PC-9 (cell line): ENCODE measurements at regions not wholly inside any gene's neighbourhood (a gene's known extent, or its start where the extent isn't known, plus 50 kb on each side); places are given as distances from the start of the nearest gene placed in this dataset.

ENCODE experiments used
- BruUV-seq: library from RNA; stranded (reverse); fragments of 400-500 nt; replicated peaks from 2 replicates; lab custom pipeline; 2021; lab: Mats Ljungman, UMichigan
- CTCF ChIA-PET: fragments of 300-600 bp; sonication (Branson Sonifier 250); formaldehyde crosslinking; loops from one replicate; lab custom pipeline; 2022; ENCODE audit warnings: antibody characterized with exemption; lab: Charles Lee
- POLR2A ChIA-PET: fragments of 300-600 bp; sonication (Branson Sonifier 250); formaldehyde crosslinking; loops from one replicate; lab custom pipeline; 2022; ENCODE audit warnings: antibody characterized with exemption; ENCODE audit not compliant: unreplicated experiment; lab: Charles Lee
- DNase-seq, 2 experiments: peaks; one replicate each; pipeline versions ENCODE4 v3.0.0 to v3.0.0-alpha.2; 2015 to 2022; ENCODE audit warnings: mixed read lengths in 1 of 2
- H2AFZ ChIP-seq: fragments of 200-600 bp; sonication (generic); 2 replicates; pipeline ENCODE4 v1.8.1; 2017; ENCODE audit warnings: antibody characterized with exemption
- H3F3A ChIP-seq: fragments of 200-600 bp; sonication (generic); 2 replicates; pipeline ENCODE4 v1.8.1; 2017; ENCODE audit warnings: antibody characterized with exemption, mild to moderate bottlenecking, low read depth; ENCODE audit not compliant: insufficient read depth
- H3K27ac ChIP-seq: fragments of 200-600 bp; sonication (generic); 2 replicates; pipeline ENCODE4 v1.6.1; 2016; ENCODE audit warnings: mixed run types
- H3K27me3 ChIP-seq: fragments of 200-600 bp; sonication (generic); 2 replicates; pipeline ENCODE4 v1.6.1; 2016; ENCODE audit warnings: low read depth, mixed run types; ENCODE audit not compliant: insufficient read depth
- H3K36me3 ChIP-seq: fragments of 200-600 bp; sonication (generic); 2 replicates; pipeline ENCODE4 v1.6.1; 2016; ENCODE audit warnings: low read depth, mixed run types
- H3K4me1 ChIP-seq: fragments of 200-600 bp; sonication (generic); replicated peaks from 2 replicates; pipeline ENCODE4 v1.6.1; 2016; ENCODE audit warnings: mixed run types; ENCODE audit not compliant: insufficient read depth
- H3K4me2 ChIP-seq: fragments of 200-600 bp; sonication (generic); 2 replicates; pipeline ENCODE4 v1.6.1; 2017; ENCODE audit warnings: mixed run types
- H3K4me3 ChIP-seq: fragments of 200-600 bp; sonication (generic); 2 replicates; pipeline ENCODE4 v1.6.1; 2016; ENCODE audit warnings: mixed run types
- H3K79me2 ChIP-seq: fragments of 200-600 bp; sonication (generic); 2 replicates; pipeline ENCODE4 v1.6.1; 2017; ENCODE audit warnings: low read depth, mixed run types
- H3K9me2 ChIP-seq: fragments of 200-600 bp; sonication (generic); 2 replicates; pipeline ENCODE4 v1.8.1; 2017; ENCODE audit warnings: mild to moderate bottlenecking; ENCODE audit not compliant: insufficient read depth
- H3K9me3 ChIP-seq: fragments of 200-600 bp; sonication (generic); 2 replicates; pipeline ENCODE4 v1.8.1; 2016; ENCODE audit warnings: low read depth; ENCODE audit not compliant: insufficient read depth
- H4K20me1 ChIP-seq: fragments of 200-600 bp; sonication (generic); 2 replicates; pipeline ENCODE4 v1.8.1; 2017; ENCODE audit not compliant: insufficient read depth
- EZH2 ChIP-seq: fragments of 200-600 bp; sonication (generic); IDR thresholded peaks from 2 replicates; pipeline ENCODE4 v1.8.0; 2017; ENCODE audit warnings: antibody characterized with exemption, low read depth
- intact Hi-C: fragments of 100-400 bp; cut with micrococcal nuclease; formaldehyde crosslinking; loops from one replicate; pipeline ENCODE4 v1.10.0; 2022; ENCODE audit not compliant: unreplicated experiment
- TF ChIP-seq, protein P1 (sequence below): fragments of 200-600 bp; sonication (generic); conservative IDR thresholded peaks from 2 replicates; pipeline ENCODE4 v1.6.1; 2017; ENCODE audit warnings: mixed run types, antibody characterized with exemption, mild to moderate bottlenecking, moderate library complexity

DNA sequence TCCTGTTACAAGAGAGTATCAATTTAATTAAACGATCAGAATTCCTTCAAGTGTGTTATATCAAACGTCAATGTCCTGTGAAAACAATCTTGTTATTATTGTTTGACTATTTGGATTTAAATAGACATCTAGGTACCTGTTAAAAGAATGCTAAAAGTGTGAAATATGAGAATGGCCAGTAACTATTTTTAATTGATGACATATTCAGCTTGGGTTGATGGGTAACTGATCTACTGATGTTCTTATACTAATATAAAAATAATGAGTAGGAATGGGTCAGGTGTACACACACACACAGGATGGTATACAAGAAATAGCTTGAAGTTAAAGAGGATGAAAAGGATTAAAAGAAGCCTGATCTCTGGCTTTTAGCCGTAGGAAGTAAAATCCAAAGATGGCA is 146.0 kb downstream of the SLC38A4 start:
- CTCF ChIA-PET = interaction anchor here (0.7 kb wide), 1 partner anchor 70 kb away, joined by 3 read pairs; no protein-coding TSS in a partner anchor
- Histone ChIP-seq H3K4me3 (no peak overlapping the region), H4K20me1 (no peaks in the 10 kb centered on the region), H3K9me3 (peaks cover 17% of the 10 kb centered on the region; the same call in 1 of the 2 replicates), H3K36me3 (no peaks in the 10 kb centered on the region), H3K4me2 (no peak overlapping the region), H3K27me3 (no peaks in the 10 kb centered on the region), H3K4me1 (peaks cover 14% of the 10 kb centered on the region; the same call in 1 of the 2 replicates), H3K79me2 (no peaks in the 10 kb centered on the region), H3K27ac (no peak overlapping the region), H3K9me2 (no peaks in the 10 kb centered on the region), H2AFZ (no peak overlapping the region), H3F3A (no peaks in the 10 kb centered on the region)
- POLR2A ChIA-PET = no interaction called here
- DNase-seq = no peak
- intact Hi-C loops = loop anchor here (2.0 to 5.0 kb wide), 6 partner anchors 122 to 687 kb away; partner anchors contain the start of genes SCAF11 and SLC38A2
- no TSS peak for BruUV-seq
- TF ChIP-seq, protein P1, sequence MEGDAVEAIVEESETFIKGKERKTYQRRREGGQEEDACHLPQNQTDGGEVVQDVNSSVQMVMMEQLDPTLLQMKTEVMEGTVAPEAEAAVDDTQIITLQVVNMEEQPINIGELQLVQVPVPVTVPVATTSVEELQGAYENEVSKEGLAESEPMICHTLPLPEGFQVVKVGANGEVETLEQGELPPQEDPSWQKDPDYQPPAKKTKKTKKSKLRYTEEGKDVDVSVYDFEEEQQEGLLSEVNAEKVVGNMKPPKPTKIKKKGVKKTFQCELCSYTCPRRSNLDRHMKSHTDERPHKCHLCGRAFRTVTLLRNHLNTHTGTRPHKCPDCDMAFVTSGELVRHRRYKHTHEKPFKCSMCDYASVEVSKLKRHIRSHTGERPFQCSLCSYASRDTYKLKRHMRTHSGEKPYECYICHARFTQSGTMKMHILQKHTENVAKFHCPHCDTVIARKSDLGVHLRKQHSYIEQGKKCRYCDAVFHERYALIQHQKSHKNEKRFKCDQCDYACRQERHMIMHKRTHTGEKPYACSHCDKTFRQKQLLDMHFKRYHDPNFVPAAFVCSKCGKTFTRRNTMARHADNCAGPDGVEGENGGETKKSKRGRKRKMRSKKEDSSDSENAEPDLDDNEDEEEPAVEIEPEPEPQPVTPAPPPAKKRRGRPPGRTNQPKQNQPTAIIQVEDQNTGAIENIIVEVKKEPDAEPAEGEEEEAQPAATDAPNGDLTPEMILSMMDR = no peak
- no peak for TF ChIP-seq EZH2

- TF ChIP-seq, protein P1 = no peak
- TF ChIP-seq EZH2 = no peak
- H3K79me2 ChIP-seq = no peaks in the 10 kb centered on the region
- no peak for DNase-seq
- H3K36me3 ChIP-seq = no peaks in the 10 kb centered on the region
- ChIA-PET CTCF (no interaction called here), POLR2A (no interaction called here)
- no peaks in the 10 kb centered on the region for H3K27me3 ChIP-seq
- intact Hi-C loops = loop anchor here (2.0 to 5.0 kb wide), 6 partner anchors 121 to 686 kb away; partner anchors contain the start of genes SCAF11 and SLC38A2
- peaks cover 11% of the 10 kb centered on the region; the same call in 1 of the 2 replicates for H3K9me3 ChIP-seq
- H3F3A ChIP-seq = 0 out of 2 replicates have a peak, but pooled peaks cover 3% of the 10 kb centered on the region
- H2AFZ ChIP-seq = no peak overlapping the region
- H3K4me3 ChIP-seq = no peak overlapping the region
- no peak overlapping the region for H3K4me2 ChIP-seq
- H3K27ac ChIP-seq = no peak overlapping the region
- peaks cover 26% of the 10 kb centered on the region; the same call in 1 of the 2 replicates for H3K4me1 ChIP-seq
- no TSS peak for BruUV-seq
- H3K9me2 ChIP-seq = no peaks in the 10 kb centered on the region
- H4K20me1 ChIP-seq = no peaks in the 10 kb centered on the region
Measured at GRCh38 chr12:46678426-46678825, 147.4 kb downstream of the SLC38A4 start.

DNA sequence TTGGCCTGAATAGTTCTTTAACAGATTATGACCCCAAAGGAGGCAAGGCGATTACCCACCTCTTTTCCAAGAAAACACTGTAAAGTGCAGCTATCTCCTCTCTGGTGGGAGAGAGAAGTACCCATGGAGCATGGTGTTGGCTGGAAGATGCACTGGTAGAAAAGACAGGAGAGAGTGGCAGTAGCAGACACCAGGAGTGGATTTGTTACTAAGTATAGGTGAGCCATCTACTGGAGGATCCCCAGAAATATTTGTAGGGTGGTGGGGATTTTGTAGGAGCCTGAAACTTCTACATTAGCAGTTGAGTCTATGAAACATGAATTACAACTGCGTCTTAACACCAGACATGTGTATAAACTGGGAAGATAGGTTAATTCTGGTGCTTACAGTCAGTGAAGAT is 148.0 kb downstream of the SLC38A4 start:
- peaks cover 26% of the 10 kb centered on the region; the same call in 1 of the 2 replicates for H3K4me1 ChIP-seq
- no peak overlapping the region for H3K4me2 ChIP-seq
- ChIA-PET CTCF (no interaction called here), POLR2A (no interaction called here)
- BruUV-seq = no TSS peak
- H3F3A ChIP-seq = 0 out of 2 replicates have a peak, but pooled peaks cover 3% of the 10 kb centered on the region
- no peak overlapping the region for H2AFZ ChIP-seq
- no peaks in the 10 kb centered on the region for H3K79me2 ChIP-seq
- H3K27ac ChIP-seq = no peak overlapping the region
- H3K4me3 ChIP-seq = no peak overlapping the region
- no peaks in the 10 kb centered on the region for H3K9me2 ChIP-seq
- intact Hi-C loops = loop anchor here (2.0 to 5.0 kb wide), 7 partner anchors 120 to 685 kb away; partner anchors contain the start of genes SCAF11 and SLC38A2
- no peaks in the 10 kb centered on the region for H3K27me3 ChIP-seq
- no peaks in the 10 kb centered on the region for H3K36me3 ChIP-seq
- peak; percentile 23 to 46 for DNase-seq
- no peaks in the 10 kb centered on the region for H4K20me1 ChIP-seq
- TF ChIP-seq EZH2 = no peak
- TF ChIP-seq, protein P1 = peak; percentile 58
- peaks cover 11% of the 10 kb centered on the region; the same call in 1 of the 2 replicates for H3K9me3 ChIP-seq
